ENCODE measurements at regions not wholly inside any gene's neighbourhood (a gene's known extent, or its start where the extent isn't known, plus 50 kb on each side); places are given as distances from the start of the nearest gene placed in this dataset.
"Not testable (repeated sequence)": the region's sequence is repeated elsewhere in the genome, so short reads cannot be mapped to it uniquely, and the experiment has no call there.

DNA sequence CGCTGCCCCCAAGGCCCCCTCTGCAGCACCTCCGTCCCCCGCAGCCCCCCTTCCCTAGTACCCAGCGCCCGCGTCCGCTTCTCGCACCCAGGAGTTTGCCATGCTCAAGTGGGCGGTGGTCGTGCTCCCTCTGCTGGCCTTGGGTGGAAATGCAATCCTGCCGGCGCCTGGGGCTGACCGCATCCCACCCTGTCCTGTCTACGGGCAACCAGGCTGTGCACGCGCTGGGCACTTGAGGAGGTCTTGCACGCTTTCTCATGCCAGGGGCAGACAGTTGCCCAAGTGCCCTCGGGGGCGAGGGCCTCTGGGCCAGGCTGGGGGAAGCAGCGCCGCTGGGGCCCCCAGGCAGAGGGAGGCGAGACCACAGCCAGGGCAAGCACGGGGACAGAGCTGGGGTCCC is 1450.7 kb upstream of the TPTE start:
- not testable (repeated sequence) for DNase-seq

DNA sequence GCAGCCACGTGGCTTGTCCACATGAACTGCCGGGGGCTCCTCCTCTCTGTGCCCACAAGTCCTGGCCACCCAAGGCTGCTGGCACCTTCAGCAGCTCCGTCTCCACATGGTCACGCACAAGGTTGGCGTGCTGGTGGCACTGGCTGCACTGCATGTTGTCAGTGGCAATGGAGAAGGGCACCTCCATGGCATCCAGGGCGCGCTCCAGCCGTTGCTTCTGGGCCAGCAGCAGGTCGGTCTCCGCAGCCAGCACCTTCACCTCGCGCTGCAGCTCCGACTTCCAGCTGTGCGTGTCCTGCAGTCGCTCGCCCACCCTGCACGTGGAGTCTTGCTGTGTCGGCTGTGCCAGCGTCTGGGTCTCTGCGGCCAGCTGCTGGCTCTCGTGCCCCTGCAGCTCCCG is 1448.4 kb upstream of the TPTE start:
- not testable (repeated sequence) for DNase-seq

DNA sequence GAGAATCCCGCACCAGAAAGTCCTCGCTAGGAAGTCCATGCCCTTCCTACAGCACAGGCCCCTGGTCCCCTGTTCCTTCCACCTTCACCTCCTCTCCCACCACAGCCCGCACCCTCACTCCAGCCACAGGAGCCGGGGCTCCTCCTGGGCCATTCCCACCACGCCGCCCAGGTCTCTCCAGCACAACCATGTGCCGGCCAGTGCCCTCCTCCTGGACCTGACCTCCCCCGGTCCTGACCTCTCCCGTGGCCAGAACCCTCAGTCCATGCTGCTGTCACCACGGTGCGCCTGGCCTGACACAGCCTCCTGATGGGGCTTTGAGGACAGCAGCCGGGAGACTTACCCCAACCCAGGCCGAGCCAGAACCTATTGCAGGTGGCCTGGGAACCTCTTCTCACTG is 1446.6 kb upstream of the TPTE start:
- not testable (repeated sequence) for DNase-seq

DNA sequence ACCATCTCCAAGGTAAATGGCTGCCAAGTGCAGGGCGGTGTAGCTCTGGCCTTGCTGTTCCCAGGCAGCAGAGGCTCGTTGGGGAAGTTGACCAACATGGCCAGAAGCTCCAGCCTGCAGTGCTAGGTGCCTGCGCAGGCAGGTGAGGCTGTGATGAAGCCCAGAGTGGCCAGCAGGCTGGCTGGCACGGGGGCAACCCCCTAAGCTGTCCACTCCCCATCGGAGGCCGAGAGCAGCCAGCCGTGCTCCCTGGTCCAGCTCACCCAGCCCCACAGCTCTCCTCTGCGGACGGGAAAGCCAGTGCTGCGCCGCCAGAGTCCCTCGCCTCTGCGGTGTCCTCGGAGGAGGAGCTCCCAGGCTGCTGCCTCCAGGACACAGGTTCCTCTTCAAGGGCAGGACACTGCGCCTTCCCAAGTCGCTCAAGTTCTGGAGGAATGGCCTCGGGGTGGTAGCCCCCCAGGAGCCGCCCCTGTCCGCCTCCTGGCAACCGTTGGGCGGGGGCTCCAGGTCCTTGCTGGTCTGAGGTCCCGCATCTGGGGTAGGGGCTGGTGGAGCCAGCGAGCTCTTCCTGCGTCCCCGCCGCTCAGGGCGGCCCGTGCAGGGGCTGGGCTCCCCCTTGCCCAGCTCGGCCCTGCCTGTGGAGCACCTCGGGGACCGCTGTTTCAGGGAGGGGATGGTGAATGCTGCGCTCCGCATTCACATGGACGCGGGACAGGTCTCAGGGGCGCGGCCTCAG is 1438.1 kb upstream of the TPTE start:
- not testable (repeated sequence) for DNase-seq

DNA sequence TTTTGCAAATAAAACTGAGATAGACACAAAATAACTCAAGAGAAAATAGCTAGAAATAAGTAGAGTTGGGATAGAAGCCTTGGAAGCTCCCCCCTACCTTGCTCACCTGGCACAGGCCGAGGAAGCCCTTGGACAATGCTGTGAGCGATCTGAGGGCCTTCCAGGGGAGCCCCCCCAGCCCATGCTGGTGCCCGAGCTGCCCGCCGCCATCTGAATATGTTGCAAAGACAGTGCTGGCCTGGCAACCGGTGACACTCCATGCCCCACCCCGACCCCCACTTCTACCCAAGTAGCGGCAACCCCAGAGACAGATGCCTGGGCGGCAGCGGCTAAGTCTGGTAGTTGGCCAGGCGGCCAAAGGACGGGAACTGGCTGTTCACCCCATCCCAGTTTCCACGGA is 1435.1 kb upstream of the TPTE start:
- DNase-seq: not testable (repeated sequence)

DNA sequence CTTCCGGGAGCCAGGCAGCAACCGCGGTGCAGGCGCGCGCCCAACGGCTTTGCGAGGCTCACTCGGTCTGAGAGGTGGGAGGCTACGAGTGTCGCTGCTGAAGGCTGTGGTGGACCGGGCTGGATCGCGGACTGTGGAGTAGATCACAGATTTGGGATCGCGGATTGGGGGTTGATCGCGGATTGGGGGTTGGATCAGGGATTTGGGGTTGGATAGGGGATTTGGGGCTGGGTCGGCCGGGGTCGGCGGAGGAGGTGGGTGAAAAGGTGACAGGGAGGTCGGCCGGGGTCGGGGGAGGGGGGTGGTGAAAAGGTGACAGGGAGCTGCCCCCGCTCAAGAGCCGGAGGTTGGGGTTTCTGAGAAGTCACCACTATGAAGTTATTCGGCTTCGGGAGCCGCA is 1433.6 kb upstream of the TPTE start:
- DNase-seq: not testable (repeated sequence)

DNA sequence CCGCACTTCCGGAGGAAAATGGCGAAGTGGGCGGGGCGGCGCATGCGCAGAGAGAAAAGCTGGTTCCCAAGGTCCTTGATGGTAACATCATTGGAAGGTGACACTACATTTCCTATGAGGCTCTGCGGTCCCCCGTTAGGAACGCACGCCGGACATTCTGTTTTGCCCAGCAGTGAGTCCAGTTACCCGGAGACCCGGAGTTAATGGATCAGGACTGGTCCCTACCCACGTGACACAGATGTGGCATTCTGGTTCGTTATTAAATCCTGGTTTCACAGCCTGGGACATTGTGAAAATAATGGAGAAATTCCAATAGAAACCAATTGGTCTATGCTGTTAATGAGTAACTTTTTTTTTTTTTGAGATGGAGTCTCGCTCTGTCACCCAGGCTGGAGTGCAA is 1391.6 kb upstream of the TPTE start:
- DNase-seq: not testable (repeated sequence)

DNA sequence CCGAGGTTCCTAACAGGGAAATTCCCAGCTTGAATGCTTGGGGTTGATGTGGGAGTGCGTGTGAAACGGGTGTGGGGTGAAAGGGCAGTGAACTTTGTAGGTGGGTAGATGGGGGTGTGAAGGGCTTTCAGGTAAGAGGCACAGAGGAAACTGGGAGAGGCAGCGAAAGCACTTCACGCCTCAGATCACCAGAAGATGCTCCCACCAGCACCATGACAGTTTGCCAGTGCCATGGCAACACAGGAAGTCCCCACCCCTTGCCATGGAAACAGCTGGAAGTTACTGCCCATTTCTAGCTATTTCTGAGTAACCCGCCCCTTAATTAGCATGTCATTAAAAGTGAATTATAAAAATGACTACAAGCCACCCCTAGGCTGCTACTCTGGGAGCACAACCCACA is 1390.6 kb upstream of the TPTE start:
- not testable (repeated sequence) for DNase-seq

All from NCI-H1048 (cell line).